Gastrocnemius medialis (tissue), 4 donors: ENCODE measurements at regions not wholly inside any gene's neighbourhood (a gene's known extent, or its start where the extent isn't known, plus 50 kb on each side); places are given as distances from the start of the nearest gene placed in this dataset.

Experiments used
- CTCF ChIP-seq, 5 experiments: fragments of 450-650 bp in 3 of 5; fragments of 200-600 bp in 2 of 5; sonication (generic) in 2 of 5; IDR thresholded peaks in 4 of 5; conservative IDR thresholded peaks in 1 of 5; 1 replicate in 4 of 5; 2 replicates in 1 of 5; pipeline ENCODE4 v1.5.1; 2016 to 2019; ENCODE audit warnings: antibody characterized with exemption in 5 of 5, mild to moderate bottlenecking in 3 of 5, moderate library complexity in 3 of 5
- POLR2A ChIP-seq, 2 donors: fragments of 450-650 bp; IDR thresholded peaks; one replicate each; pipeline ENCODE4 v1.6.1; 2017; ENCODE audit warnings: antibody characterized with exemption in 2 of 2, mild to moderate bottlenecking in 2 of 2, moderate library complexity in 2 of 2

DNA sequence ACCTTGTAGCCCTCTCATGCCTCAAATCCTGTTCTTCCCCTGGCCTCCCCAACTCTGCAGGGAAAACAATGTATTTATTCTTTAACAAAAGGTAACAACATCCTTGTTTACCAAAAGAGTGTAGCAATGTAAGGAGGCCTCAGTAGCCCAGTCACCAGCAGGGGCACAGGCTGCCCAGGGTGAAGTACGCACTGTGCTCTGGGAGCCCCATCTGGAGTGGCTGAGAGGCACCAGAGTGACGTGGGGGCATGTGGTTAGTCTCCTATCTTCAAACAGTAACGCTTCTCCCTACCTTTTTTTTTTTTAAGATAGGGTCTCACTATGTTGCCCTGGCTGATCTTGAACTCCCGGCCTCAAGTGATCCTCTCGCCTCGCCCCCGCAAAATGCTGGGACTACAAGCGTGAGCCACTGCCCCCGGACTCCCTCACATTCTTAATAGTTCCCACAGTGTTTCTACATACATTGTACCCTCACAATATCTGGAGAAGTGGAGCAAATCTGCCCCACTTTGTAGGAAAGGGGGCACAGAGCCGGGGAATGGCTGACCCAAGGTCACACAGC, 51.3 kb upstream of the ECE1 start:
- TF ChIP-seq CTCF (IDR thresholded peaks at IDR 0.05 in 4 of 5, conservative IDR thresholded peaks at IDR 0.05 in 1 of 5): no peak
- no peak for TF ChIP-seq POLR2A (IDR thresholded peaks at IDR 0.05)
